HepG2 (cell line): ENCODE measurements at regions not wholly inside any gene's neighbourhood (a gene's known extent, or its start where the extent isn't known, plus 50 kb on each side); places are given as distances from the start of the nearest gene placed in this dataset.

ENCODE experiments used
- CHCHD3 ChIP-seq: sonication (generic); formaldehyde crosslinking; IDR thresholded peaks from 2 replicates; pipeline ENCODE4 v1.8.0; 2022; ENCODE audit warnings: mild to moderate bottlenecking, missing genetic modification reagents, moderate library complexity
- NKX3-1 ChIP-seq: sonication (generic); formaldehyde crosslinking; IDR thresholded peaks from 2 replicates; pipeline ENCODE4 v1.5.0; 2020; ENCODE audit warnings: missing genetic modification reagents
- PHF21A ChIP-seq: sonication (generic); formaldehyde crosslinking; IDR thresholded peaks from 2 replicates; pipeline ENCODE4 v1.5.0; 2020; ENCODE audit warnings: mild to moderate bottlenecking, missing genetic modification reagents
- REPIN1 ChIP-seq: sonication (generic); formaldehyde crosslinking; IDR thresholded peaks from 2 replicates; pipeline ENCODE4 v1.8.0; 2022; ENCODE audit warnings: missing genetic modification reagents, low read depth, mild to moderate bottlenecking, borderline replicate concordance
- SIX1 ChIP-seq: sonication (generic); formaldehyde crosslinking; IDR thresholded peaks from 2 replicates; pipeline ENCODE4 v1.4.0; 2020; ENCODE audit warnings: missing genetic modification reagents, borderline replicate concordance
- SIX4 ChIP-seq: sonication (generic); formaldehyde crosslinking; IDR thresholded peaks from 2 replicates; pipeline ENCODE4 v1.4.0; 2020; ENCODE audit warnings: missing genetic modification reagents
- ZMYM3 ChIP-seq: sonication (generic); formaldehyde crosslinking; IDR thresholded peaks from 2 replicates; pipeline ENCODE4 v1.5.1; 2020; ENCODE audit warnings: mild to moderate bottlenecking, missing genetic modification reagents
- ZMYM4 ChIP-seq: sonication (generic); formaldehyde crosslinking; IDR thresholded peaks from 2 replicates; pipeline ENCODE4 v1.8.1; 2023; ENCODE audit warnings: mild to moderate bottlenecking, missing genetic modification reagents
- ZNF775 ChIP-seq: sonication (generic); formaldehyde crosslinking; IDR thresholded peaks from 2 replicates; pipeline ENCODE4 v1.4.0; 2020; ENCODE audit warnings: missing genetic modification reagents, mild to moderate bottlenecking, moderate library complexity, borderline replicate concordance
- ZNF841 ChIP-seq: sonication (generic); formaldehyde crosslinking; IDR thresholded peaks from 2 replicates; pipeline ENCODE4 v1.8.1; 2023; ENCODE audit warnings: missing genetic modification reagents, borderline replicate concordance
- TF ChIP-seq, protein P1 (sequence below): sonication (generic); formaldehyde crosslinking; IDR thresholded peaks from 2 replicates; pipeline ENCODE4 v1.4.0; 2020; ENCODE audit warnings: missing genetic modification reagents, borderline replicate concordance
- TF ChIP-seq, protein P2 (sequence below): sonication (generic); formaldehyde crosslinking; IDR thresholded peaks from 2 replicates; pipeline ENCODE4 v1.5.1; 2020; ENCODE audit warnings: mild to moderate bottlenecking, missing genetic modification reagents, borderline replicate concordance
- TF ChIP-seq, protein P3 (sequence below): sonication (generic); formaldehyde crosslinking; IDR thresholded peaks from 2 replicates; pipeline ENCODE4 v1.4.0; 2020; ENCODE audit warnings: missing genetic modification reagents, borderline replicate concordance

DNA sequence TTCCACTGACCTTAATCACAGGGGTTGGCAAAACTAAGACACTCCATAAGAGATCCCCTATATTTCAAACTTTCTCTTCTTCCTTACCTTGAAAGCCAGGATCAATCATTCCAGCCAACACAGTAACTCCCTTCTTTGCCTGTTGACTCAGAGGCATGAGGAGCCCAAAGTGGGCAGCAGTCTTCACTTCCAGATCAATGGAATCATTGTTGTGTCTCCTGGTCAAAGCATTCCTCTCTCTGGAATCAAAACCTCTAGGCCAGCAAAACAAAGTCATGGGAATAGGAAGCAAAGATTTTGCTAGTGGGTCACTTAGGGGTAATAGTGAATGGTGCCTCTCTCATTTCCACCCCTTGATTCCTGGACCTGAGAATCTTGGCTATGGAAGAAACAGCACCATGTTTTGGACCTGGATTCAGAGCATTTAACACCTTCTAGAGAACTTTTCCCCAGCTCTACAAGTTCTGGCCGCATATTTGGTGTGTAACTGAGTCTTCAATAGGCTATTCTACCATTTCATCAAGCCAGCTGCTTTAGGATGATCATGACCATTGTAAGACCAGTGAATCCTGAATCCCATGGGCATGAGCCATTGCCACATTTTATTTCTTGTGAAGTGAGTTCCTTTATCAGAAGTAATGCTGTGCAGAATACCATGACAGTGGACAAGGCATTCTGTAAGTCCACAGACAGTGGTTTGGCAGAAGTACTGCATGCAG is 65.7 kb upstream of the SERPINE2 start (continued):
- TF ChIP-seq, protein P1, sequence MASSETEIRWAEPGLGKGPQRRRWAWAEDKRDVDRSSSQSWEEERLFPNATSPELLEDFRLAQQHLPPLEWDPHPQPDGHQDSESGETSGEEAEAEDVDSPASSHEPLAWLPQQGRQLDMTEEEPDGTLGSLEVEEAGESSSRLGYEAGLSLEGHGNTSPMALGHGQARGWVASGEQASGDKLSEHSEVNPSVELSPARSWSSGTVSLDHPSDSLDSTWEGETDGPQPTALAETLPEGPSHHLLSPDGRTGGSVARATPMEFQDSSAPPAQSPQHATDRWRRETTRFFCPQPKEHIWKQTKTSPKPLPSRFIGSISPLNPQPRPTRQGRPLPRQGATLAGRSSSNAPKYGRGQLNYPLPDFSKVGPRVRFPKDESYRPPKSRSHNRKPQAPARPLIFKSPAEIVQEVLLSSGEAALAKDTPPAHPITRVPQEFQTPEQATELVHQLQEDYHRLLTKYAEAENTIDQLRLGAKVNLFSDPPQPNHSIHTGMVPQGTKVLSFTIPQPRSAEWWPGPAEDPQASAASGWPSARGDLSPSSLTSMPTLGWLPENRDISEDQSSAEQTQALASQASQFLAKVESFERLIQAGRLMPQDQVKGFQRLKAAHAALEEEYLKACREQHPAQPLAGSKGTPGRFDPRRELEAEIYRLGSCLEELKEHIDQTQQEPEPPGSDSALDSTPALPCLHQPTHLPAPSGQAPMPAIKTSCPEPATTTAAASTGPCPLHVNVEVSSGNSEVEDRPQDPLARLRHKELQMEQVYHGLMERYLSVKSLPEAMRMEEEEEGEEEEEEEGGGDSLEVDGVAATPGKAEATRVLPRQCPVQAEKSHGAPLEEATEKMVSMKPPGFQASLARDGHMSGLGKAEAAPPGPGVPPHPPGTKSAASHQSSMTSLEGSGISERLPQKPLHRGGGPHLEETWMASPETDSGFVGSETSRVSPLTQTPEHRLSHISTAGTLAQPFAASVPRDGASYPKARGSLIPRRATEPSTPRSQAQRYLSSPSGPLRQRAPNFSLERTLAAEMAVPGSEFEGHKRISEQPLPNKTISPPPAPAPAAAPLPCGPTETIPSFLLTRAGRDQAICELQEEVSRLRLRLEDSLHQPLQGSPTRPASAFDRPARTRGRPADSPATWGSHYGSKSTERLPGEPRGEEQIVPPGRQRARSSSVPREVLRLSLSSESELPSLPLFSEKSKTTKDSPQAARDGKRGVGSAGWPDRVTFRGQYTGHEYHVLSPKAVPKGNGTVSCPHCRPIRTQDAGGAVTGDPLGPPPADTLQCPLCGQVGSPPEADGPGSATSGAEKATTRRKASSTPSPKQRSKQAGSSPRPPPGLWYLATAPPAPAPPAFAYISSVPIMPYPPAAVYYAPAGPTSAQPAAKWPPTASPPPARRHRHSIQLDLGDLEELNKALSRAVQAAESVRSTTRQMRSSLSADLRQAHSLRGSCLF (CRISPR knock-in tag), result no peak
- TF ChIP-seq NKX3-1 (no peak), ZMYM3 (CRISPR knock-in tag) (no peak), SIX1 (peak; percentile 44; the same call in 1 of the 2 replicates), ZMYM4 (CRISPR knock-in tag) (peak; percentile 69; the same call in 1 of the 2 replicates), ZNF841 (CRISPR knock-in tag) (no peak), ZNF775 (CRISPR knock-in tag) (no peak), CHCHD3 (CRISPR knock-in tag) (no peak), SIX4 (no peak), PHF21A (CRISPR knock-in tag) (peak; percentile 70; the same call in 1 of the 2 replicates), REPIN1 (CRISPR knock-in tag) (peak; percentile 36; the same call in 1 of the 2 replicates)
- TF ChIP-seq, protein P2, sequence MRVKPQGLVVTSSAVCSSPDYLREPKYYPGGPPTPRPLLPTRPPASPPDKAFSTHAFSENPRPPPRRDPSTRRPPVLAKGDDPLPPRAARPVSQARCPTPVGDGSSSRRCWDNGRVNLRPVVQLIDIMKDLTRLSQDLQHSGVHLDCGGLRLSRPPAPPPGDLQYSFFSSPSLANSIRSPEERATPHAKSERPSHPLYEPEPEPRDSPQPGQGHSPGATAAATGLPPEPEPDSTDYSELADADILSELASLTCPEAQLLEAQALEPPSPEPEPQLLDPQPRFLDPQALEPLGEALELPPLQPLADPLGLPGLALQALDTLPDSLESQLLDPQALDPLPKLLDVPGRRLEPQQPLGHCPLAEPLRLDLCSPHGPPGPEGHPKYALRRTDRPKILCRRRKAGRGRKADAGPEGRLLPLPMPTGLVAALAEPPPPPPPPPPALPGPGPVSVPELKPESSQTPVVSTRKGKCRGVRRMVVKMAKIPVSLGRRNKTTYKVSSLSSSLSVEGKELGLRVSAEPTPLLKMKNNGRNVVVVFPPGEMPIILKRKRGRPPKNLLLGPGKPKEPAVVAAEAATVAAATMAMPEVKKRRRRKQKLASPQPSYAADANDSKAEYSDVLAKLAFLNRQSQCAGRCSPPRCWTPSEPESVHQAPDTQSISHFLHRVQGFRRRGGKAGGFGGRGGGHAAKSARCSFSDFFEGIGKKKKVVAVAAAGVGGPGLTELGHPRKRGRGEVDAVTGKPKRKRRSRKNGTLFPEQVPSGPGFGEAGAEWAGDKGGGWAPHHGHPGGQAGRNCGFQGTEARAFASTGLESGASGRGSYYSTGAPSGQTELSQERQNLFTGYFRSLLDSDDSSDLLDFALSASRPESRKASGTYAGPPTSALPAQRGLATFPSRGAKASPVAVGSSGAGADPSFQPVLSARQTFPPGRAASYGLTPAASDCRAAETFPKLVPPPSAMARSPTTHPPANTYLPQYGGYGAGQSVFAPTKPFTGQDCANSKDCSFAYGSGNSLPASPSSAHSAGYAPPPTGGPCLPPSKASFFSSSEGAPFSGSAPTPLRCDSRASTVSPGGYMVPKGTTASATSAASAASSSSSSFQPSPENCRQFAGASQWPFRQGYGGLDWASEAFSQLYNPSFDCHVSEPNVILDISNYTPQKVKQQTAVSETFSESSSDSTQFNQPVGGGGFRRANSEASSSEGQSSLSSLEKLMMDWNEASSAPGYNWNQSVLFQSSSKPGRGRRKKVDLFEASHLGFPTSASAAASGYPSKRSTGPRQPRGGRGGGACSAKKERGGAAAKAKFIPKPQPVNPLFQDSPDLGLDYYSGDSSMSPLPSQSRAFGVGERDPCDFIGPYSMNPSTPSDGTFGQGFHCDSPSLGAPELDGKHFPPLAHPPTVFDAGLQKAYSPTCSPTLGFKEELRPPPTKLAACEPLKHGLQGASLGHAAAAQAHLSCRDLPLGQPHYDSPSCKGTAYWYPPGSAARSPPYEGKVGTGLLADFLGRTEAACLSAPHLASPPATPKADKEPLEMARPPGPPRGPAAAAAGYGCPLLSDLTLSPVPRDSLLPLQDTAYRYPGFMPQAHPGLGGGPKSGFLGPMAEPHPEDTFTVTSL (CRISPR knock-in tag), result peak; percentile 89; the same call in 1 of the 2 replicates
- TF ChIP-seq, protein P3, sequence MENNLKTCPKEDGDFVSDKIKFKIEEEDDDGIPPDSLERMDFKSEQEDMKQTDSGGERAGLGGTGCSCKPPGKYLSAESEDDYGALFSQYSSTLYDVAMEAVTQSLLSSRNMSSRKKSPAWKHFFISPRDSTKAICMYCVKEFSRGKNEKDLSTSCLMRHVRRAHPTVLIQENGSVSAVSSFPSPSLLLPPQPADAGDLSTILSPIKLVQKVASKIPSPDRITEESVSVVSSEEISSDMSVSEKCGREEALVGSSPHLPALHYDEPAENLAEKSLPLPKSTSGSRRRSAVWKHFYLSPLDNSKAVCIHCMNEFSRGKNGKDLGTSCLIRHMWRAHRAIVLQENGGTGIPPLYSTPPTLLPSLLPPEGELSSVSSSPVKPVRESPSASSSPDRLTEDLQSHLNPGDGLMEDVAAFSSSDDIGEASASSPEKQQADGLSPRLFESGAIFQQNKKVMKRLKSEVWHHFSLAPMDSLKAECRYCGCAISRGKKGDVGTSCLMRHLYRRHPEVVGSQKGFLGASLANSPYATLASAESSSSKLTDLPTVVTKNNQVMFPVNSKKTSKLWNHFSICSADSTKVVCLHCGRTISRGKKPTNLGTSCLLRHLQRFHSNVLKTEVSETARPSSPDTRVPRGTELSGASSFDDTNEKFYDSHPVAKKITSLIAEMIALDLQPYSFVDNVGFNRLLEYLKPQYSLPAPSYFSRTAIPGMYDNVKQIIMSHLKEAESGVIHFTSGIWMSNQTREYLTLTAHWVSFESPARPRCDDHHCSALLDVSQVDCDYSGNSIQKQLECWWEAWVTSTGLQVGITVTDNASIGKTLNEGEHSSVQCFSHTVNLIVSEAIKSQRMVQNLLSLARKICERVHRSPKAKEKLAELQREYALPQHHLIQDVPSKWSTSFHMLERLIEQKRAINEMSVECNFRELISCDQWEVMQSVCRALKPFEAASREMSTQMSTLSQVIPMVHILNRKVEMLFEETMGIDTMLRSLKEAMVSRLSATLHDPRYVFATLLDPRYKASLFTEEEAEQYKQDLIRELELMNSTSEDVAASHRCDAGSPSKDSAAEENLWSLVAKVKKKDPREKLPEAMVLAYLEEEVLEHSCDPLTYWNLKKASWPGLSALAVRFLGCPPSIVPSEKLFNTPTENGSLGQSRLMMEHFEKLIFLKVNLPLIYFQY (CRISPR knock-in tag), result peak; percentile 58; the same call in 1 of the 2 replicates
